Peyer's patch (tissue), 4 donors: ENCODE measurements at regions not wholly inside any gene's neighbourhood (a gene's known extent, or its start where the extent isn't known, plus 50 kb on each side); places are given as distances from the start of the nearest gene placed in this dataset.
"Not testable (repeated sequence)": the region's sequence is repeated elsewhere in the genome, so short reads cannot be mapped to it uniquely, and the experiment has no call there.

ENCODE experiments used
- DNase-seq, 3 donors: peaks; one replicate each; pipeline ENCODE4 v3.0.0-alpha.2; 2017 to 2019
- H3K27ac ChIP-seq, 4 donors: fragments of 200-600 bp; sonication (generic); one replicate each; pipeline ENCODE4 v1.5.1; 2016 to 2019
- H3K27me3 ChIP-seq, 2 donors: fragments of 200-600 bp; sonication (generic); one replicate each; pipeline ENCODE4 v1.5.1; 2019
- H3K36me3 ChIP-seq, 3 donors: fragments of 200-600 bp; sonication (generic); one replicate each; pipeline ENCODE4 v1.5.1; 2016 to 2019
- H3K4me1 ChIP-seq, 4 donors: fragments of 200-600 bp; sonication (generic); one replicate each; pipeline ENCODE4 v1.5.1; 2016 to 2019
- H3K4me3 ChIP-seq, 4 donors: fragments of 200-600 bp; sonication (generic); 1 replicate in 3 of 4; 2 replicates in 1 of 4; pipeline ENCODE4 v1.5.1; 2016 to 2019; ENCODE audit warnings: mild to moderate bottlenecking in 1 of 4
- H3K9me3 ChIP-seq, 4 donors: fragments of 200-600 bp; sonication (generic); one replicate each; pipeline ENCODE4 v1.5.1; 2016 to 2019; ENCODE audit warnings: mild to moderate bottlenecking in 1 of 4
- POLR2A ChIP-seq, 2 donors: fragments of 450-650 bp; IDR thresholded peaks; one replicate each; pipeline ENCODE4 v1.5.1; 2017; ENCODE audit warnings: antibody characterized with exemption in 2 of 2, mild to moderate bottlenecking in 2 of 2, moderate library complexity in 2 of 2
- TF ChIP-seq, protein P1 (sequence below), 6 experiments: fragments of 450-650 bp in 4 of 6; fragments of 200-600 bp in 2 of 6; sonication (generic) in 1 of 6; IDR thresholded peaks; one replicate each; pipeline ENCODE4 v1.5.1; 2017 to 2019; ENCODE audit warnings: antibody characterized with exemption in 6 of 6, mild to moderate bottlenecking in 3 of 6, moderate library complexity in 1 of 6

DNA sequence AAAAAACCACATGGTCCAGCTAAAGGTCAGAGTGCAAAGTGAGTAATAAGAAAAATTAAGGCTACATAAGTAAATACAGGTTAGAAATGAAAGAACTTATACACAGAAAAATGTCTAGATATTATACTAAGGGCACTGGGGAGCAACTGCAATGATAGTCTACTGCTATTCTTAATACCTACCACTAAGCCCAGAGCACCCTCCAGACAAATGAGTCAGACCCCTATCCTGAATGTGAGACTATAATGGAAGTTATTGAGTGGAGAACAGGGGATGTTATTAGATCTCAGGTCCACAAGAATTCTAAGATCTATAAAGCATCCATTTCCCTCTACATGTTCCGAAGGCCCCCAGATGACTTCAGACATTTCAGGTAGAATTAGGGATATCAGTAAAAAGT is 438.3 kb downstream of the PRELID2 start:
- DNase-seq: no peak
- TF ChIP-seq, protein P1, sequence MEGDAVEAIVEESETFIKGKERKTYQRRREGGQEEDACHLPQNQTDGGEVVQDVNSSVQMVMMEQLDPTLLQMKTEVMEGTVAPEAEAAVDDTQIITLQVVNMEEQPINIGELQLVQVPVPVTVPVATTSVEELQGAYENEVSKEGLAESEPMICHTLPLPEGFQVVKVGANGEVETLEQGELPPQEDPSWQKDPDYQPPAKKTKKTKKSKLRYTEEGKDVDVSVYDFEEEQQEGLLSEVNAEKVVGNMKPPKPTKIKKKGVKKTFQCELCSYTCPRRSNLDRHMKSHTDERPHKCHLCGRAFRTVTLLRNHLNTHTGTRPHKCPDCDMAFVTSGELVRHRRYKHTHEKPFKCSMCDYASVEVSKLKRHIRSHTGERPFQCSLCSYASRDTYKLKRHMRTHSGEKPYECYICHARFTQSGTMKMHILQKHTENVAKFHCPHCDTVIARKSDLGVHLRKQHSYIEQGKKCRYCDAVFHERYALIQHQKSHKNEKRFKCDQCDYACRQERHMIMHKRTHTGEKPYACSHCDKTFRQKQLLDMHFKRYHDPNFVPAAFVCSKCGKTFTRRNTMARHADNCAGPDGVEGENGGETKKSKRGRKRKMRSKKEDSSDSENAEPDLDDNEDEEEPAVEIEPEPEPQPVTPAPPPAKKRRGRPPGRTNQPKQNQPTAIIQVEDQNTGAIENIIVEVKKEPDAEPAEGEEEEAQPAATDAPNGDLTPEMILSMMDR (IDR thresholded peaks at IDR 0.05): no peak
- no peak for TF ChIP-seq POLR2A (IDR thresholded peaks at IDR 0.05)
- Histone ChIP-seq H3K4me3 (no peak overlapping the region), H3K27me3 (no peaks in the 10 kb centered on the region), H3K36me3 (no peaks in the 10 kb centered on the region), H3K9me3 (no peaks in the 10 kb centered on the region), H3K4me1 (no peaks in the 10 kb centered on the region), H3K27ac (no peak overlapping the region)

GRCh38 chr5:145395151-145395550 is 440.0 kb downstream of the PRELID2 start:
- DNase-seq, H3K36me3 ChIP-seq, H3K27ac ChIP-seq, H3K4me3 ChIP-seq, H3K27me3 ChIP-seq, H3K4me1 ChIP-seq, H3K9me3 ChIP-seq: not testable (repeated sequence)

- Histone ChIP-seq H3K27ac (no peak overlapping the region), H3K4me3 (no peak overlapping the region), H3K36me3 (no peaks in the 10 kb centered on the region), H3K4me1 (no peaks in the 10 kb centered on the region), H3K9me3 (no peaks in the 10 kb centered on the region), H3K27me3 (no peaks in the 10 kb centered on the region)
- TF ChIP-seq, protein P1 (IDR thresholded peaks at IDR 0.05): no peak
- TF ChIP-seq POLR2A (IDR thresholded peaks at IDR 0.05): no peak
- DNase-seq: no peak
Measured at GRCh38 chr5:145393426-145393825, 441.7 kb downstream of the PRELID2 start.

- no peaks in the 10 kb centered on the region for H3K36me3 ChIP-seq
- no peaks in the 10 kb centered on the region for H3K9me3 ChIP-seq
- no peak overlapping the region for H3K4me3 ChIP-seq
- TF ChIP-seq POLR2A (IDR thresholded peaks at IDR 0.05): no peak
- TF ChIP-seq, protein P1 (IDR thresholded peaks at IDR 0.05): no peak
- H3K27me3 ChIP-seq: no peaks in the 10 kb centered on the region
- no peak overlapping the region for H3K27ac ChIP-seq
- H3K4me1 ChIP-seq: no peaks in the 10 kb centered on the region
- DNase-seq: no peak
Measured at GRCh38 chr5:145389047-145389446, 446.1 kb downstream of the PRELID2 start.

GRCh38 chr5:145385276-145385675 is 449.9 kb downstream of the PRELID2 start:
- no peak for DNase-seq
- Histone ChIP-seq H3K27me3 (no peaks in the 10 kb centered on the region), H3K9me3 (peaks cover 0 to 4% (median 0%) of the 10 kb centered on the region in 4 donors), H3K4me3 (no peak overlapping the region), H3K4me1 (no peaks in the 10 kb centered on the region), H3K27ac (no peak overlapping the region), H3K36me3 (no peaks in the 10 kb centered on the region)
- TF ChIP-seq POLR2A (IDR thresholded peaks at IDR 0.05): no peak
- TF ChIP-seq, protein P1 (IDR thresholded peaks at IDR 0.05): no peak

DNA sequence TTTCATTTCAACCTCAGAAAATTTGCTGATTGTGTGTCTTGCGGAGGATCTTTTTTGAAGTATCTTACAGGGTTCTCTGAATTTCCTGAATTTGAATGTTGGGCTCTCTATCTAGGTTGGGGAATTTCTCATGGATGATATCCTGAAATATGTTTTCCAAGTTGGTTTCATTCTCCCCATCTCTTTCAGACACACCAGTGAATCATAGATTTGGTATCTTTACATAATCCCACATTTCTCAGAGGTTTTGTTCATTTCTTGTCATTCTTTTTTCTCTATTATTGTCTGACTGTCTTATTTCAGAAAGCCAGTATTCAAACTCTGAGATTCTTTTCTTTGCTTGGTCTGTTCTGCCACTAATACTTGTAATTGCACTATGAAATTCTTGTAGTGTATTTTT is 456.9 kb downstream of the PRELID2 start:
- TF ChIP-seq, protein P1 (IDR thresholded peaks at IDR 0.05): no peak
- no peak for TF ChIP-seq POLR2A (IDR thresholded peaks at IDR 0.05)
- no peak for DNase-seq
- Histone ChIP-seq H3K4me1 (no peaks in the 10 kb centered on the region), H3K27ac (no peak overlapping the region), H3K9me3 (peaks cover 0 to 27% (median 2%) of the 10 kb centered on the region in 4 donors), H3K27me3 (no peaks in the 10 kb centered on the region), H3K4me3 (no peak overlapping the region), H3K36me3 (no peaks in the 10 kb centered on the region)
